DMS79 treated with DMSO at 0.1 percent for 48 hours (cell line): ENCODE measurements at regions not wholly inside any gene's neighbourhood (a gene's known extent, or its start where the extent isn't known, plus 50 kb on each side); places are given as distances from the start of the nearest gene placed in this dataset.

Experiments
- DNase-seq: peaks from one replicate; lab custom pipeline; 2025; lab: John Stamatoyannopoulos, UW

DNA sequence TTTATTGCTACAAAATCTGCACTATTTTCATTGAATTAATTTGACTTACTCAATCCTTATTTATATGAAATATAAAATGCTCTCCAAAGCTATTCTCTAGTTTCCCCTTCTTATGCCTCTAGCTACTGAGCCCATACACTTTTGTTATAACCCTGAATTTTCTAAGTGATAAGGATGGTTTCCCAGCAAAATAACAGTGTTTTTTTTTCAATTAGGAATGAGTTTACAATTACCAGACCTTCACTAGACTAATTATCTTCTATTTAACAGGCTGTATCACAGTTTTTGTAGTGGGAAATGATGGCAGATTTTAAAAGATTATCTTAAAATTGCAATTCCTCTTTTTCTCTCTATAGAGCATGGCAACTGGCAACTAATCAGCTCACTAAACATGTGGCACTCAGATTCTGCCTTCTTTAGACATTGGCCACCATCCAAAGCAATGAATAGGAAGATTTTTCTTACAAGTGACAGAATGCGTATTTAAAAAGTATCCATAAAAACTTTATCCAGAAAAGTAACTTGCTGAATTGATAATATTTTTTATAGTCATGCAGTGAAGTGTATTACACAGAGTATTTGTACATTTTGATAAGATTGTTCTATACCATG is 585.7 kb upstream of the ZNF608 start:
- DNase-seq, result no peak

DNA sequence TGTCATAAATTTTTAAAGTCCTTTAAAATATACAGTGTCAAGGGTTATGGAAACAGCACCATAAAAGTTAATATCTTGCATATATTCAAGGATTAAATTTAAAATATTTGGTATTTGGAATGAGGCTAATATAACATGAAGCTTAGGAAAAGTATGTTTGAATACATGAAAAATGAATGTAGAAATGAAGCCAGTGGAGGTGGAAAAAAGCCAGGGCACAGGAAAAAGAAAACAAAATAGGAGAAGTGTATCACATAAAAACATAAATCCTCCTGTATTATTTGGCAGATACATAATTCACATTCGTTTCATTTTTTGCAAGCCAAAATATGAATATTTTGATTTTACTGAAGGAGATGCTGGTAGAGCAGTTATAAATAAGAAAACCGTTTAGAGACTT is 587.0 kb upstream of the ZNF608 start:
- DNase-seq, result no peak

DNA sequence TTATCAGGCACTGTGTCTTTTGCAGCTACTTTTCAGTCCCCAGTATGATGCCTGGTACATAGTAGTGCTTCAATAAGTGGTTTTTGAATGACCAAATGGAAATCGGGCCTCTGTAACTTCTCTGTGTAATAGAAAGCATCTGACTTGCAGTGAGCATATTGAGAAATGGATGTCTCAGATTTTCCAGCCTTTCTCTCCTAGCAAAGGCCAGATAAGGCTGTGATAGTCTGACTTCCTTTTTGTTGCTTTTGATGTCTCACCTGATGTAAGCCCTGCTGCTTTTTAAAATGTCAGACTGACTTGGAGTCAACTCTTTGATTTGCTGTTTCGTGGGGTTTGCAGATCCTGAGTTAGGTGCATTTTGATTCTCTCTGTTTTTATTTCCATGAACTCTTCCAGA is 590.0 kb upstream of the ZNF608 start:
- no peak for DNase-seq

DNA sequence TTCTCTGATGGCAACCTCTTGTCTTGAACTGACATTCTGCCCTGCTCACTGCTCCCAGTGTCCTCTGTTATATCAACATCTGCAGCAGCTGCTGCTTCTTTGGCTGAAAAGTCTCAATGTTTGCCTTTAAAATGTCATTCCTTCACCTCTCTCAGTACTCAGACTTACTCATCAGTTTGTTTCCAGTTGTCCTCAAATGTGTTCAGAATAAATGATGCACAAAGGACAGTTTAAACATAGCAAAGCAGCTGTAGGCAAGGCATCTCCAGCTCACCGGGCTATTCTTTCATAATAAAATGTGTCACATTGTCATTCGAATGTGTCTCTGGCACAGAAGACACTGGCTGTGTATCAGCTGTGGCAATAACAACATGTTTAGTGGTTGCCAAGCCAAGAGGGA is 590.9 kb upstream of the ZNF608 start:
- no peak for DNase-seq

DNA sequence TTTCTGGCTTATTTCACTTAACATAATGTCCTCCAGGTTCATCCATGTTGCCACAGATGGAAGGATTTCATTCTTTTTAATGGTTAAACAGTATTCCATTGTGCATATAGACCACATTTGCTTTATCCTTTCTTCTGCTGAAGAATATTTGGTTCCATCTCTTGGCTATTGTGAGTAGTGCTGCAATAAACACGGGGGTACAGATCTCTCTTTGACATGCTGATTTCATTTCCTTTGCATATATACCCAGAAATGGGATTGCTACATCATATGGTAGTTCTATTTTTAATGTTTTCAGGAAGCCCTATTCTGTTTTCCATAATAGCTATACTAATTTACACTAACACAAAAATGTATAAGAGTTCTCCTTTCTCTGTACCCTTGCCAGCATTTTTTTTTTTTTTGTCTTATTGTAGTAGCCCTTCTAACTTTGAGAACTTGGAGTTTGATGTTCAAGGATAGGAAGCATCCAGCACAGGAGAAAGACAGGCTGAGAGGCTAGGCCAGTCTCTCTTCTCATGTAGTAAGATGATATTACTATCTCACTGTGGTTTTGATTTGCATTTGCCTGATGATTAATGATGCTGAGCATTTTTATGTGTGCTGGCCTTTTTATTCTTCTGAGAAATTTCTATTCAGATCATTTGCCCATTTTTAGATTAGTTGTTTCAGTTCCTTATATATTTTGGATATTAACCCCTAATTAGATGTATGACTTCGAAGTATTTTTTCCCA is 592.2 kb upstream of the ZNF608 start:
- no peak for DNase-seq

DNA sequence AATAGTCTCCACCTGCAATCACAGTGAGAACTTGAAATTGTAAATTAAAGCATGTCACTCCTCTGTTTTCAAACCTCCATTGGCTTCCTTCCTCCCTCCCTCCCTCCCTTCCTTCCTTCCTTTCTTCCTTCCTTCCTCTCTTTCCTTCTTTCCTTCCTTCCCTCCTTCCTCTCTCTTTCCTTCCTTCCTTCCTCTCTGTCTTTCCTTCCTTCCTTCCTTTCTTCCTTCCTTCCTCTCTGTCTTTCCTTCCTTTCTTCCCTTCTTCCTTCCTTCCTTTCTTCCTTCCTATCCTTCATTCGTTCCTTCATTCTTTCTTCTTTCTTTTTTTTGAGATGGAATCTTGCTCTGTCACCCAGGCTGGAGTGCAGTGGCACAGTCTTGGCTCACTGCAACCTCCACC is 595.0 kb upstream of the ZNF608 start:
- no peak for DNase-seq

DNA sequence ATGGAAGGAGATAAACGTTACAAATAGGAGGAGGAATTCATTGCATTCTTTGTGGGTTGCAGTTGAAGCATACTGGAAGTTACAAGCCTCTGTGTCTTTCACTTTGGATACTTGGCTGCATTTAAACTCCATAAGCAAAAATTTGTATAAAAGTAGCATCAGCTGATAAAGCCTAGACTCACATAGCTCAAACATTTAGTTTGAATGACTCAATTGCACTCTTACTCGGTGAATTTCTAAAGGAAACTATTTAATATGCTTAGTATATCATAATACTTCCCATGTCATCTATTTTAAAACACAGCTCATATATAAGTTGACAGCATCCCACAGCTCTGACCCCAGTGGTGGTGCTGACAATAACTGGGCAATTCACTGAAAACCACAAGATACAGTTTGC is 596.6 kb upstream of the ZNF608 start:
- DNase-seq, result no peak

DNA sequence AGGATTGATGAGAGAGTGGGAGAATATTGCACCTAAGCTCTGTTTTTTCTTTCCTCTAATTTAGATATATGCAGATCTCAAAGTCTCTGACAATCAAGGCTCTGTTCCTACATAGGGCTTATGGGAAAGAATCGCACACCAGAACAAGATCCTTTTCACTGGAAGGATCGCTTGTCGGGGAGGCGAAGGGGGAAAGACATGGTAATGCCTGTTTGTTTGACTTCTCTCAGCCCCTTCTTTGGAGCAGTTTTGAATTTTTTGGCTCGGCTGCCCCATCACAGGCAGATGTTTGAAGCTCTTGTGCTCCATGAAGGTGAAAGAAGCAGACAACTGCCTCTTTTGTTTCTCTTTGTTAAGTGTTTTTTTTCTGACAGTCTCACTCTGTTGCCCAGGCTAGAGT is 599.9 kb upstream of the ZNF608 start:
- no peak for DNase-seq

DNA sequence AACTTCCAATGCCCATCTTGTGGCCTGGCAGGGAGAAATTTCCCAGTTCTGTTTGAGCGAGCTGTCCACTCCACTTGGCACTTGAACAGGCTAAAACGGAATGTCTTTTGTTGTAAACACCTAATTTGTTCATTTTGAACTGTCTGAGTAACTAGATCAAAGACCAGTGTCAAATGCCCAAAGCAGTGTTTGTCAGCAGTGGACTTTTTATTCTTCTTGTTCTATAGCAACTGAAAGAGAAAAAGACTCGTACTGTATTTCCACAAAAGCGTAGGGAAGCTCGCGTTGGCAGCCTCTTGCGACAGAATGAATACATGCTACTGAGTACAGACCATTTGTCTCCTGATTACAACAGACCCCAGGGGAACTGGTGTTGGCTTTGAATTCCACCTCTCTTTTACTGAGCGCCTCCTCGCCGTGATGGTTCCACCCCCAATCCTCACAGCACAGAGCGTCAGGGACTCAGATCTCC is 601.8 kb upstream of the ZNF608 start:
- no peak for DNase-seq

DNA sequence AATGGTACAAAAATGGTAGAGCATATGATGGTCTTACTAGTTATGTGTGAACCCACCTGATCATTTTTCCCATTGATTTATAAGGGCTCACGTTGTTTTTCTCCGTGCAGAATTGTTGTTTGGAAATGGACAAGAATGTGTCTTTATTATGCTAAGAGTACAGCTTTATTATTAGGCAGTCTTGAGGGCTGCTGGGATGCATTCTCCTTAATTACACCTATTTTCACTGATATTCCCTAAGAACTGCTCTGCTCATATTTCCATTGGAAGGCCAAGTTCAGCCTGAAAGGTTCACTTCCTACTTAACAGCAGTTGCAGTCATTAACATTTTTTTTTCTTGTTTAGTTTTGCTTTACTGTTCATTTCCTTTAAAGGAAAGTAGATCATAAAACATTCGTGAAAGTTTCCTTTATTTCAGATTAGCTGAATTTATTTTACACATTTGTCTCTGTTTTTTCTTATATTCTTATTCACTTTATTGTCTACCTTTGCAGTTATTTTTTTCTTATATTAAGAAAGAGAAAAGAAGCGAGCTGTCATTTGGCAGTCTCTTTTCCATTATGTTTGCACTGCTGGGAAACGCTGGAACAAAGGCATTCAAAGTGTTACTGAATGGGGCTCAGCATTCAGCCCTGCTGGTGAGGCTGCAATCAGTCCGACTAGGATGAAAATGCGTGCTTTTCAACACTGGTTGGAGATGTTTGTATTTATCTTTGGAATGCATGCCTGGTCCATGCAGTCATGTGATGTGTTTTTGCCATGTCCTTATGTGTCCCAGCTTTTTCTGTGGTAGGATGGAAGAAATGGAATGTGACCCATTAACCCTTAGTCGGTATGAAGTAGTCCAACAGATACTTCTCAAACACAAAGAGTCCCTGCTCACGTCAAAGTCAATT is 602.7 kb upstream of the ZNF608 start:
- no peak for DNase-seq

DNA sequence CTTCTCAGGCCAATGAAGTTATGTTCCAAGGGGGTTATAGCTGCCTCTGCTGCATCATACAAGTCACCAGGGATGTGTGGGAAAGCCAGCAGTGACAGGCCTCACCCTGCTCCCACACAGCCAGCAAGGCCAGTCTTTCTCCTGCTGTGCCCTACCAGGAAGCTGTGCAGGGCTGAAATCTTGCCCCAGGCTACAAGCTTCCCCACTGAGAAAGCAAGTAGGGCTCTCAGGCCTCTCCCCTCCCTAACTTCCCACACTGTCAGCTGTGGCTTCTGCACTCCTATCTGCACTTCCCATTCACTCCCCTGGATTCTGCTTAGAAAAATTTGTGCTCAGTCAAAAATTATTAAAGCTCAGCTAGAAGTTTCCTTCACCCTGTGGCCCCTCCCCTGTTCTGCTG is 611.2 kb upstream of the ZNF608 start:
- DNase-seq, result no peak

DNA sequence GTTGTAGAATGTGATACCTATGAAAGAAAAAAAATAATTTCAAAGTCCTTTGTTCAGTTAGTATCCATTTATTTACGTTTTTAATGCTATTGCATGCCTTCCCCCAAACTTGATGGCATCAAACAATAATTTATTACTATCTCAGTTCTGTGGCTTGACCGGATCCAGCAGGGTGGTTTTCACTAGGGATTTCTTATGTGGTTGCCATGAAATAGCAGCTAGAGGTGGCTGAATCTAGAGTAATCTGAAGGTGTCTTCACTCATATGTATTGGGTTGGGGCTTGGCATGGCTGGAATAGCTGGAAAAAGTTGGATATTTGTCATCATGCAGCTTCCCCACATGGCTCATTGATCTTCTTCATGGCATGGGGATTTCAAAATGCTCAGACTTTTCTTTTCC is 619.3 kb upstream of the ZNF608 start:
- no peak for DNase-seq

DNA sequence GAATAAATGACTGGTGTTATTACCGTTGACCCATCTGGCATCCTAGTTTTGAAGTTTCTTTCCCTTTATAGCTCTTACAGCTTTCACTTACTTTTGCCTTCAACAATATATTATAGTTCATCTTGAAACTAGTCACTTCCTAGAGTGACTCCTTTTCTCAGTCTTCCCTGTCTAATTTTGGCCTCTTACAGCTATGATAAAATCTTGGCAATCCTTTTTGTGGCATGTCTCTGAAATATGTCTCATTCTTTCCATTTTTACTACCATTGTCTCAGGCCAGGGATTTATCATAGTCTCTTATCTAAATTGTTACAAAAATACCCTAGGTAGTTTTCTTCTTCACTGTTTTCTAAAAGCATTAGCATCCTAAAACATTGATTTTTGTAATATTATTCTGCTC is 621.3 kb upstream of the ZNF608 start:
- no peak for DNase-seq

DNA sequence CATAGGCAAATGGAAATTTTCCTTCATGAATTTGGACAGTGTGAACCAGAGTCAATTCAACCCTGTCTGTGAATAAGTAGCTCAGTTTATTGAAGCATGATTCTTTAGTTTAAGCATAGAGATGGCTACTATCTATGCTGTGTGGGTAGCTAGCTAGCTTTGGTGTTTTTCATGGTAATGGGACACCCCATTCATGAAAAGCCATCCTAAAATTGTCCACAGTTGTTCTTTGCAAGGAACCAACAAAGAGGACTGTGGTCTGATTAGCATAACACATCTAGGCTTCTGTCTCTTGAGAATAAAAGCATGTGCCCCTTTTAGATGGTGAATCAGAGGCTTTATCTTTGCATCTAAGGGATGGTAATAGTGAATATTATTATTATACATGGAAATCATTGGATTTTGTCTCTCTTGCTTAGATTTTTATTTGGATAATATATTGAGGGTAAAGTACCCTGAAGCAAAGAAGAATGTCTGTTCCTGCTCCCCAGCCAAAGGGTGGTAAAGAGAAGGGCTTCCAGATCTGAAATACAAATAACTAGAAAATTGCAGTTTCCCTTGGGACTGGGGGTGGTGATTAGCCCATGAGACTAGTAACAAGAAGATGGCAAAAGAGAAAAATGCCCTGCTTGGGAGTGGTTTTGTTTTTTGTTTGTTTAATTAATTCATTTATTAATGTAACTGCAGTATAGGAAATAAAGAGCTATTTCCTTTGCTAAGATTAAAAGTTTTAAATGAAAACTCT is 624.2 kb upstream of the ZNF608 start:
- DNase-seq, result no peak

DNA sequence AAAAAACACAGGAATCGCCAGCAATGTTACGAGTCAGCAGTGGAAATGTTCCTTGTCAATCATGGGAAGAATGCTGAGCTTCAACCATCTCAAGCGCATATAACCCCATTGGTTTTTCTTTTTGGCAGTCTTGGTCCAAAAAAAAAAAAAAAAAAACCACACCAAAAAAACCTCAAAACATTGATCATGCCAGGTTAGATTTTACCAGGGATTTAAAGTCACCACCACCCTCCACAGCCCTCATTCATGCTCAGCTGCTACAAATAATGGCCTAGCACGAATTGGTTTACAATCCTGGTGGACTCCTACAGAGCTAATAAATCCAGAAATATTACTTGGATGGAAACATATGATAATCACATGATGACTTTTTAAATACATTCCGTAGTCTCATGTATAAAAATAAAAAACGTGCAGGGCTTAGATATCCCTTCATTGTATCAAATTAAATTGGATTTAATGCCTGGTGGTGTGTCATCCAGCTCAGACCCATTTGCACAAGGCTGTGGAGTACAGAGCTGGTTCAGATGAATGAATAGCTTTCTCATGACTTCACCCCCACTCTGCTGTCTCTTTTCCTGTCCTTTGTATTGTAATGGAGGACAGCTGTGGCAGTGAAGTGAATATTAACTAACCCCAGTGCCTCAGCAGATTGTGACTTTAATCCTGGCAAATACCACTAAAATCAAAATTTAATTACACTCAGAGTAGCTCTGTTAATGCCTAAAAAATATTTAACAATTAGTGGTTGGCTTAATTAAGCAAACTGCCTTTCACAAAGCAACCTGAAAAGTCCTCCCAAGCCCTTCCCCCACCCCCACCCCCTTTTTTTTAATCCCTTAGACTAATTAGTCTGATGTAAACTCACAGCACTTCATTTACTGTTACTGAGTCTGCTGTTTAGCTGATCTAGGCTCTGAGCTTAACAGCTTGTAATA is 626.5 kb upstream of the ZNF608 start:
- no peak for DNase-seq

DNA sequence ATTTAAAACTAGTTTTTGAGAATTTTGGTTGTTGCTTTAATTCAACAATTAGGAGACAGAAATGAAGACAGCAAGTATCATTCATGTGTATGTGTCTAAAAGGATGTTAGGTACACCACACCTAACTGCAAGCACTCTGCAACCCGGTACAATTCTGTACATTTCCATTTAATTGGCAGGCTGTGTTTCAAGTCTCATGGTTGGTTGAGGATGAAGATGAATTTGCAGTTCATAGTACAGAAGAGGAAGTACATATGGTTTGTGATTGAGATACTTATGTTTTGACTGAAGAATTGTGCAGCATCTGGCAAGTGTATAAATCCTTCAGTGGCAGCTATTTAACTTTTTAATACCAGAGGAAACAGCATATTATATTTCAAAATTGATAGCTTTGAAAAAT is 628.7 kb upstream of the ZNF608 start:
- no peak for DNase-seq

DNA sequence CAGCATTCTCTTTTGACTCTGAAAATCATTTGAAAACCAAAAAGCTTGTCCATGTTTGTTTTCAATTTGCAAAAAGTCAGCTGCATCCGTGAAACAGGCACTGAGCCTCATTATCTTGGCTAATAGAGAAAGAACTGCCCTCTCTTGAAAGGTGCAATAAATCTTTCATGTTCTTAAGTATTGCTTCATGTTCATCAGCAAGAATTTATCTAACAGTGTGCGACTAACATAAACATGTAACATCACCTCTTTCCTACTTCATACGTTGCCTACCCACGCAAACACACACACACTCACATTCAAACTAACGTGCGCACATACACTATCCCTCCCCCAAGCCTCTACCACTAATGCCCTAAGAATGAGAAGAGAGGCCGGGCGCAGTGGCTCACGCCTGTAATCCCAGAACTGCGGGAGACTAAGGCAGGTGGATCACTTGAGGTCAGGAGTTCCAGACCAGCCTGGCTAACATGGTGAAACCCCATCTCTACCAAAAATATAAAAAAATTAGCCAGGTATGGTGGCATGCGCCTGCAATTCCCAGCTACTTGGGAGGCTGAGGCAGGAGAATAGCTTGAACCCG is 629.7 kb upstream of the ZNF608 start:
- no peak for DNase-seq

DNA sequence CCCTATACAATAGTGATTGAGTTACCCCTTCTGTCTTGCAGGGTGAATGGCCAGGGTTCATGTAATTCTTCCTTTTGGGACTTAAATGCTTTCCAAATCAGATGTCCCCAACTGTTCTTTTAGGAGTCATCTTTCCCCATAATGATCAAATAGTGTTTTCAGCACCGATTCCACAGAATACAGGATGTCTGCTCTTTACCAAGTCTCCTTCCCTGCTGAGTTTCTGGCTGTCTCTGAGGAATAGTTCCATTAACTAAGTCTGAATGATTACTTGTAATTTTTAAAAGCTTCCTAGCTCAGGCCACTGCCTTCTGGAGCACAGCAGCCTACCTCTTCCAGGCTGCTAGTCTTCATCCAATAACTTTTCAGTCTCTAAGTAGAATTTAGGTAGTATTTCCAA is 630.7 kb upstream of the ZNF608 start:
- DNase-seq, result no peak

DNA sequence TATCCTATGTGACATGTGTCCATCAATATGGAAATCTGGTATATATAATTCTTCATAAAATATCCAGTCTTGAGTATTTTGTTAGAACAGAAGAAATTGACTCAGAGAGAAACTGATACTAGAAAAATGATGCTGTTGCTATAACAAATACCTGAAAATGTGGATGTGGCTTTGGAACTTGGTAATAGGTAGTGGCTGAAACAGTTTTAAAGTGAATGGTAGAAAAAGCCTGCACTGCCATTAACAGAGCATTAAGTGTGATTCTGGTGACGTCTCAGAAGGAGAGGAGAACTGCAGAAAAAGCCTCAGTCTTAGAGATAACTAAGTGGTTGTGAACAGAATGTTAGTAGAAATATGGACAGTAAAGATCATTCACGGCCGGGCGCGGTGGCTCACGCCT is 634.9 kb upstream of the ZNF608 start:
- no peak for DNase-seq

DNA sequence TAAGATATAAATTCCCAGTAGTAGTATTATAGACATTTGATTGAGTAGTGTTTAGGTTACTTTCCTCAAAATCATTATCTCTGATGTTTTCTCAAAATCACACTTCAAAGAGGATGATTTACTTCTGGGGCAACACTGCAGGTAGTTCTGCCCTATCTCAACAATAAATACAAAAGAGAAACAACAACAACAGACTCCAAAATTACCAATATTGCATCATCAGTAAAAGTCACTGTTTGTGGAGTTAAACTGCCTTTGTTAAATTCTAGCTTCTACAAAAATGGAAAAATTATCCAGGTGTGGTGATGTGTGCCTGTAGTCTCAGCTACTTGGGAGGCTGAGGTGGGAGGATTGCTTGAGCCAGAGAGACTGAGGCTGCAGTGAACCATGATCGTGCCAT is 637.6 kb upstream of the ZNF608 start:
- DNase-seq, result no peak

DNA sequence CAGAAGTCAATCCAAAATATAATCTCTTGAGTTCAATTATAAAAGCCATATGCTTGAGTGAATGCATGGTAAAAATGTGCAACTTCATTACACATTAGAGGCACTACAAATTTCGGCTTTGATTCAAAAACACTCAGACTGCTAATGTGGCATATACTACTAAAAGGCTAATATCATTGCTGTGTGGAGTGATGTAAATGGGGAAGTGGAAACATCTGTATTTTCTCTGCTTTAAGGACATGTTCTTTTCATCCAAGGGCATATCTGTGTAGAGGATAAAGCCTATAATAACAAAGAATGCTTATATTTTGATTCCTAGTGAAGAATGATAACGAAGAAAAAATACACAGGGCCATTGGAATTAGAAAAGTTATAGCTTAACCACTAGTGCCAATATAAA is 643.9 kb upstream of the ZNF608 start:
- peak; percentile 80 for DNase-seq
